NCI-H2171 (cell line): ENCODE measurements at regions not wholly inside any gene's neighbourhood (a gene's known extent, or its start where the extent isn't known, plus 50 kb on each side); places are given as distances from the start of the nearest gene placed in this dataset.

Source experiments
- DNase-seq: peaks from one replicate; lab custom pipeline; 2025; lab: John Stamatoyannopoulos, UW

GRCh38 chr2:52857722-52858121 lies 909.9 kb upstream of the CHAC2 start:
- DNase-seq, result no peak

GRCh38 chr2:52852006-52852405 lies 915.6 kb upstream of the CHAC2 start:
- no peak for DNase-seq

GRCh38 chr2:52844701-52845423 lies 922.7 kb upstream of the CHAC2 start:
- DNase-seq, result no peak

- no peak for DNase-seq
Observed at GRCh38 chr2:52835909-52836308, 931.7 kb upstream of the CHAC2 start.

GRCh38 chr2:52831216-52831615 lies 936.4 kb upstream of the CHAC2 start:
- no peak for DNase-seq

GRCh38 chr2:52828112-52828511 lies 939.5 kb upstream of the CHAC2 start:
- no peak for DNase-seq

- DNase-seq, result no peak
Observed at GRCh38 chr2:52821631-52822030, 946.0 kb upstream of the CHAC2 start.

GRCh38 chr2:52818958-52819357 lies 948.6 kb upstream of the CHAC2 start:
- no peak for DNase-seq

- no peak for DNase-seq
Observed at GRCh38 chr2:52810460-52810859, 957.1 kb upstream of the CHAC2 start.

GRCh38 chr2:52805901-52806410 lies 961.6 kb upstream of the CHAC2 start:
- DNase-seq, result no peak

- no peak for DNase-seq
Observed at GRCh38 chr2:52794581-52794980, 973.0 kb upstream of the CHAC2 start.

- no peak for DNase-seq
Observed at GRCh38 chr2:52779446-52779845, 988.2 kb upstream of the CHAC2 start.

- DNase-seq, result no peak
Observed at GRCh38 chr2:52776571-52776970, 991.0 kb upstream of the CHAC2 start.

GRCh38 chr2:52775674-52776073 lies 991.9 kb upstream of the CHAC2 start:
- no peak for DNase-seq

GRCh38 chr2:52765735-52766134 lies 1001.9 kb upstream of the CHAC2 start:
- no peak for DNase-seq

- DNase-seq, result no peak
Observed at GRCh38 chr2:52749764-52750163, 1017.8 kb upstream of the CHAC2 start.

- DNase-seq, result no peak
Observed at GRCh38 chr2:52745144-52745543, 1022.5 kb upstream of the CHAC2 start.

GRCh38 chr2:52732849-52733395 lies 1034.7 kb upstream of the CHAC2 start:
- DNase-seq, result no peak

- no peak for DNase-seq
Observed at GRCh38 chr2:52724585-52724984, 1043.0 kb upstream of the CHAC2 start.

GRCh38 chr2:52717836-52718235 lies 1049.8 kb upstream of the CHAC2 start:
- DNase-seq, result no peak

- no peak for DNase-seq
Observed at GRCh38 chr2:52710810-52711618, 1056.6 kb upstream of the CHAC2 start.

GRCh38 chr2:52704251-52704650 lies 1063.4 kb upstream of the CHAC2 start:
- no peak for DNase-seq

GRCh38 chr2:52703004-52703403 lies 1064.6 kb upstream of the CHAC2 start:
- no peak for DNase-seq
